ENCODE measurements at regions not wholly inside any gene's neighbourhood (a gene's known extent, or its start where the extent isn't known, plus 50 kb on each side); places are given as distances from the start of the nearest gene placed in this dataset.

DNA sequence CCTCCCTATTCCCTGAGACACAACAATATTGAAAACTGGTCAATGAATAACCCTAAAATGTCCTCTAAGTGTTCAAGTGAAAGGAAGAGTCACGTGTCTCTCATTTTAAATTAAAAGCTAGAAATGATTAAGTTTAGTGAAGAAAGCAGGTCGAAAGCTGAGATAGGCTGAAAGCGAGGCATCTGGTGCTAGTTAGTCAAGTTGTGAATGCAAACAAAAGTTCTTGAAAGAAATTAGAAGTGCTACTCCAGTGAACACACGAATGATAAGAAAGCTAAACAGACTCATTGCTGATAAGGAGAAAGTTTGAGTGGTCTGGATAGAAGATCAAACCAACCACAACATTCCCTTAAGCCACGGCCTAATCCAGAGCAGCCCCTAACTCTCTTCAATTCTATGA, 99.4 kb upstream of the ZNF507 start (continued):
- TF ChIP-seq, protein P1, sequence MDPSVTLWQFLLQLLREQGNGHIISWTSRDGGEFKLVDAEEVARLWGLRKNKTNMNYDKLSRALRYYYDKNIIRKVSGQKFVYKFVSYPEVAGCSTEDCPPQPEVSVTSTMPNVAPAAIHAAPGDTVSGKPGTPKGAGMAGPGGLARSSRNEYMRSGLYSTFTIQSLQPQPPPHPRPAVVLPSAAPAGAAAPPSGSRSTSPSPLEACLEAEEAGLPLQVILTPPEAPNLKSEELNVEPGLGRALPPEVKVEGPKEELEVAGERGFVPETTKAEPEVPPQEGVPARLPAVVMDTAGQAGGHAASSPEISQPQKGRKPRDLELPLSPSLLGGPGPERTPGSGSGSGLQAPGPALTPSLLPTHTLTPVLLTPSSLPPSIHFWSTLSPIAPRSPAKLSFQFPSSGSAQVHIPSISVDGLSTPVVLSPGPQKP (IDR thresholded peaks at IDR 0.05; ENCODE audit: low read depth, low read length) = no peak

DNA sequence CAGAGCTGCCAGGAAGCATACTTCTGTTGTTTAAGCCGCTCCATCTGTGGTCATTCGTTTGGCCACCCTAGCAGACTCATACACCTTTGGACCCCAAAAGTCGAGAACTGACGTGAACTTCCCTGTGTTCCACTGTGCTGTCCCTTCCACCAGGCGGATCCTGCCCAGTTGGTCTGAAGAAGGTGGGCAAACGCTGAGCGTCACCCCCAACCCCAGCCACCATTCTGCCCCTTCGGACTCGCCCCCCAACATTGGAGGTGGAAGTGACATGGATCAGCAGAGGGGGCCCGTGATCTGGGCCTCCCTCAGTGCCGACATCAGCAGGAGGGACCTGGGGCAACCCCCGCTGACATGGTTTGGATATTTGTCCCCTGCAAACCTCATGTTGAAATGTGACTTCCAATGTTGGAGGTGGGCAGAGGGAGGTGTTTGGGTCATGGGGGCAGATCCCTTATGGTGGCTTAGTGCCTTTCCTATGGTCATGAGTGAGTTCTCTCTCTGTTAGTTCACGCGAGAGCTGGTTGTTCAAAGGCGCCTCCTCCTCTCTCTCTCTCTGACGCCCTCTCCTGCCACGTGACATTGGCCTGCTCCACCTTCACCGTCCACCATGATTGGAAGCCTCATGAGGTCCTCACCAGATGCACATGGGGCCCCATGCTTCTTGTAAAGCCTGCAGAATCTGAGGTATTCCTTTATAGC, 93.6 kb upstream of the ZNF507 start:
- no peak for ATAC-seq
- ChIA-PET CTCF (interaction anchor here (1.0 to 1.1 kb wide), 2 partner anchors 15 to 127 kb away, joined by 3 read pairs; no protein-coding TSS in a partner anchor), POLR2A (no interaction called here)
- H3K4me1 ChIP-seq = no peaks in the 10 kb centered on the region
- TF ChIP-seq, protein P2, sequence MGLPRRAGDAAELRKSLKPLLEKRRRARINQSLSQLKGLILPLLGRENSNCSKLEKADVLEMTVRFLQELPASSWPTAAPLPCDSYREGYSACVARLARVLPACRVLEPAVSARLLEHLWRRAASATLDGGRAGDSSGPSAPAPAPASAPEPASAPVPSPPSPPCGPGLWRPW (IDR thresholded peaks at IDR 0.05) = no peak
- TF ChIP-seq POLR2A (IDR thresholded peaks at IDR 0.05; ENCODE audit: low read length) (no peak), ZNF302 (CRISPR knock-in tag; IDR thresholded peaks at IDR 0.05) (no peak), MAZ (IDR thresholded peaks at IDR 0.05; ENCODE audit: borderline replicate concordance, low read depth, low read length) (no peak), PHF8 (IDR thresholded peaks at IDR 0.05; ENCODE audit: borderline replicate concordance, low read depth) (no peak), CHD2 (IDR thresholded peaks at IDR 0.05; ENCODE audit: low read length, partially characterized antibody) (no peak)
- TF ChIP-seq, protein P3, sequence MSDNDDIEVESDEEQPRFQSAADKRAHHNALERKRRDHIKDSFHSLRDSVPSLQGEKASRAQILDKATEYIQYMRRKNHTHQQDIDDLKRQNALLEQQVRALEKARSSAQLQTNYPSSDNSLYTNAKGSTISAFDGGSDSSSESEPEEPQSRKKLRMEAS (IDR thresholded peaks at IDR 0.05) = no peak
- 56% methylated on average over 18 of the region's 18 CpGs for WGBS (ENCODE audit: missing lambda C conversion rate)
- FAIRE-seq = no peak
- H3K9me3 ChIP-seq = peaks cover 5% of the 10 kb centered on the region; the same call in 2 of the 3 replicates
- H3K4me2 ChIP-seq = no peak overlapping the region
- DNase-seq (ENCODE audit: low read depth in 1 of 2, low spot score in 1 of 2) = no peak
- H3K27ac ChIP-seq = no peak overlapping the region
- no peak overlapping the region for H3K4me3 ChIP-seq

DNA sequence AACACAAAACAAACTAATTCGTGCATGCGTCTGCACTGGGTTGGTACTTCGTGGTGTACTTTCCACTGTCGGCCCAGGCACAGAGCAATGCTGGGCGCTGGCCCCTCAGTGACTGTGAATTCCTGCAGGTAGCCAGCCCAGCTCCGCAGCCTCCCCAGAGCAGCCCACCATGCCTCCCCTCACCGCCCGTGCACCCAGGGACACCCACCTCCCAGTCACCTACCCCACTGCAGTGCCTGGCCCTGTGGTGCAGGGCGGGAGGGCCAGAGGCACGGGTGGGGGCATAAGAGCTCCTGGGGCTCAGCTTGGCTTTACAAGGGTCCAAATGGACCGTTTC, 93.1 kb upstream of the ZNF507 start:
- 66% methylated on average over 11 of the region's 11 CpGs for WGBS (ENCODE audit: missing lambda C conversion rate)
- DNase-seq (ENCODE audit: low read depth in 1 of 2, low spot score in 1 of 2) (no peak), ATAC-seq (no peak), FAIRE-seq (no peak)
- H3K27ac ChIP-seq = no peak overlapping the region
- POLR2A ChIA-PET = no interaction called here
- peaks cover 1% of the 10 kb centered on the region; the same call in 1 of the 3 replicates for H3K9me3 ChIP-seq
- H3K4me2 ChIP-seq = no peak overlapping the region
- no peaks in the 10 kb centered on the region for H3K4me1 ChIP-seq
- TF ChIP-seq EHF (CRISPR knock-in tag; IDR thresholded peaks at IDR 0.05) = no peak
- no peak for TF ChIP-seq TP53 (CRISPR knock-in tag; IDR thresholded peaks at IDR 0.05)
- no peak for TF ChIP-seq SMC3 (IDR thresholded peaks at IDR 0.05)
- no peak overlapping the region for H3K4me3 ChIP-seq
- CTCF ChIA-PET = interaction anchor here (1.0 to 1.1 kb wide), 2 partner anchors 15 to 127 kb away, joined by 3 read pairs; no protein-coding TSS in a partner anchor

DNA sequence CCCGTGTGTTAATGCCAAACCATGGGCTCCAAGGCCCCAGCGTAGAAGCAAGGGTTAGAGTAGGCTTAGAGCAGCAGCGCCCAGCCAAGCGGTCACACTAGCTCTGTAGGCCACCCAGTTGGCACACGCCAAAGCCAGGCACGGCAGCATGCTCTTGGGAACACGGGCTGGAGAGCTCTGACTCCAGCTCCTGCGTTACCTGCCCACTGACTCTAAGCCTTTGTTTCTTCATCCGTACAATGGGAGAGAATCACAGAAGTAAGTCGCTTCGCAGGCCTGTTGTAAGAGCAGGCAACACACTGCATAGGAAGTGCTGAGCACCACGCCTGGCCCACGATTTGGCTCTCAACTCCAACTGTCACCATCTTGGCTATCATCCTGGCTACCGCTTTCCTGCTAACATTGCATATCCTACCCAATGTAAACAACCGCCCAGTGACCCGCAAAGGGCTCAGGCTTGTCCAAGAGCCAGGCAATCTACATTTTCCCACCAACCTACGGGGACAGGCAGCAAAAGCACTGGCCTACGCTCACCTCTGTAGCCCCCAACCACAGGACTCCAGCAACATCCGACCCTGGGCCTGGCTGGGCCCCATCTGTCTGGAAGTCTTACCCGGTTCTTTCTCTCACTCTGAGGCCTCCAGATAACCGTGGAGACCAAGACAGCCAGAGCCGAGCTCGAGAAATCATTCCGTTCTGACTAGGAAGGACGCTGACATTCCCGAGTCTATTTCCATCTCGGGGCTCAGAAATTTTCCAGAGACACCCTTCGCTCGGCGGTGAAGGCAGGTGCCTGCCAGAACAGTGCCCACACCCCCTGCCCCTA, 91.5 kb upstream of the ZNF507 start:
- POLR2A ChIA-PET = no interaction called here
- Histone ChIP-seq H3K4me2 (no peak overlapping the region), H3K4me1 (no peaks in the 10 kb centered on the region), H3K9me3 (no peaks in the 10 kb centered on the region), H3K4me3 (no peak overlapping the region), H3K27ac (no peak overlapping the region)
- CTCF ChIA-PET = interaction anchor here (2.8 kb wide), 1 partner anchor 29 kb away, joined by 8 read pairs; no protein-coding TSS in a partner anchor
- FAIRE-seq (no peak), DNase-seq (ENCODE audit: low read depth in 1 of 2, low spot score in 1 of 2) (no peak), ATAC-seq (no peak)
- 65% methylated on average over 30 of the region's 30 CpGs for WGBS (ENCODE audit: missing lambda C conversion rate)
- TF ChIP-seq FOSL2 (IDR thresholded peaks at IDR 0.05) (no peak), FOSL2 (CRISPR knock-in tag; IDR thresholded peaks at IDR 0.05) (no peak), MAZ (IDR thresholded peaks at IDR 0.05; ENCODE audit: borderline replicate concordance, low read depth, low read length) (no peak), TP53 (CRISPR knock-in tag; IDR thresholded peaks at IDR 0.05) (no peak), FOXS1 (CRISPR knock-in tag; IDR thresholded peaks at IDR 0.05) (no peak), NFE2L2 (conservative IDR thresholded peaks at IDR 0.05; ENCODE audit: low read length) (no peak), SMC3 (IDR thresholded peaks at IDR 0.05) (no peak), ZSCAN20 (CRISPR knock-in tag; IDR thresholded peaks at IDR 0.05) (no peak), HOXB5 (CRISPR knock-in tag; IDR thresholded peaks at IDR 0.05) (no peak), HOXA7 (CRISPR knock-in tag; IDR thresholded peaks at IDR 0.05) (no peak), ESRRA (IDR thresholded peaks at IDR 0.05; ENCODE audit: borderline replicate concordance, low read length) (no peak), KDM1A (IDR thresholded peaks at IDR 0.05; ENCODE audit: low read depth) (no peak), CBX8 (IDR thresholded peaks at IDR 0.05) (no peak)
- TF ChIP-seq, protein P4, sequence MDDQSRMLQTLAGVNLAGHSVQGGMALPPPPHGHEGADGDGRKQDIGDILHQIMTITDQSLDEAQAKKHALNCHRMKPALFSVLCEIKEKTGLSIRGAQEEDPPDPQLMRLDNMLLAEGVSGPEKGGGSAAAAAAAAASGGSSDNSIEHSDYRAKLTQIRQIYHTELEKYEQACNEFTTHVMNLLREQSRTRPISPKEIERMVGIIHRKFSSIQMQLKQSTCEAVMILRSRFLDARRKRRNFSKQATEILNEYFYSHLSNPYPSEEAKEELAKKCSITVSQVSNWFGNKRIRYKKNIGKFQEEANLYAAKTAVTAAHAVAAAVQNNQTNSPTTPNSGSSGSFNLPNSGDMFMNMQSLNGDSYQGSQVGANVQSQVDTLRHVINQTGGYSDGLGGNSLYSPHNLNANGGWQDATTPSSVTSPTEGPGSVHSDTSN (IDR thresholded peaks at IDR 0.05) = no peak
- TF ChIP-seq, protein P5, sequence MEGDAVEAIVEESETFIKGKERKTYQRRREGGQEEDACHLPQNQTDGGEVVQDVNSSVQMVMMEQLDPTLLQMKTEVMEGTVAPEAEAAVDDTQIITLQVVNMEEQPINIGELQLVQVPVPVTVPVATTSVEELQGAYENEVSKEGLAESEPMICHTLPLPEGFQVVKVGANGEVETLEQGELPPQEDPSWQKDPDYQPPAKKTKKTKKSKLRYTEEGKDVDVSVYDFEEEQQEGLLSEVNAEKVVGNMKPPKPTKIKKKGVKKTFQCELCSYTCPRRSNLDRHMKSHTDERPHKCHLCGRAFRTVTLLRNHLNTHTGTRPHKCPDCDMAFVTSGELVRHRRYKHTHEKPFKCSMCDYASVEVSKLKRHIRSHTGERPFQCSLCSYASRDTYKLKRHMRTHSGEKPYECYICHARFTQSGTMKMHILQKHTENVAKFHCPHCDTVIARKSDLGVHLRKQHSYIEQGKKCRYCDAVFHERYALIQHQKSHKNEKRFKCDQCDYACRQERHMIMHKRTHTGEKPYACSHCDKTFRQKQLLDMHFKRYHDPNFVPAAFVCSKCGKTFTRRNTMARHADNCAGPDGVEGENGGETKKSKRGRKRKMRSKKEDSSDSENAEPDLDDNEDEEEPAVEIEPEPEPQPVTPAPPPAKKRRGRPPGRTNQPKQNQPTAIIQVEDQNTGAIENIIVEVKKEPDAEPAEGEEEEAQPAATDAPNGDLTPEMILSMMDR (IDR thresholded peaks at IDR 0.05) = no peak
- TF ChIP-seq, protein P6, sequence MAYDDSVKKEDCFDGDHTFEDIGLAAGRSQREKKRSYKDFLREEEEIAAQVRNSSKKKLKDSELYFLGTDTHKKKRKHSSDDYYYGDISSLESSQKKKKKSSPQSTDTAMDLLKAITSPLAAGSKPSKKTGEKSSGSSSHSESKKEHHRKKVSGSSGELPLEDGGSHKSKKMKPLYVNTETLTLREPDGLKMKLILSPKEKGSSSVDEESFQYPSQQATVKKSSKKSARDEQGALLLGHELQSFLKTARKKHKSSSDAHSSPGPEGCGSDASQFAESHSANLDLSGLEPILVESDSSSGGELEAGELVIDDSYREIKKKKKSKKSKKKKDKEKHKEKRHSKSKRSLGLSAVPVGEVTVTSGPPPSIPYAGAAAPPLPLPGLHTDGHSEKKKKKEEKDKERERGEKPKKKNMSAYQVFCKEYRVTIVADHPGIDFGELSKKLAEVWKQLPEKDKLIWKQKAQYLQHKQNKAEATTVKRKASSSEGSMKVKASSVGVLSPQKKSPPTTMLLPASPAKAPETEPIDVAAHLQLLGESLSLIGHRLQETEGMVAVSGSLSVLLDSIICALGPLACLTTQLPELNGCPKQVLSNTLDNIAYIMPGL (CRISPR knock-in tag; IDR thresholded peaks at IDR 0.05; ENCODE audit: borderline replicate concordance) = no peak

All from A549 (cell line).